ENCODE measurements at regions not wholly inside any gene's neighbourhood (a gene's known extent, or its start where the extent isn't known, plus 50 kb on each side); places are given as distances from the start of the nearest gene placed in this dataset.

- no peaks in the 10 kb centered on the region for H3K9me3 ChIP-seq (ENCODE audit: control insufficient read depth, low read length)
- no peaks in the 10 kb centered on the region for H3K4me1 ChIP-seq (ENCODE audit: control insufficient read depth, insufficient read depth, low read length)
- no peak overlapping the region for H3K4me3 ChIP-seq (ENCODE audit: low read length)
- H3K36me3 ChIP-seq (ENCODE audit: control insufficient read depth, insufficient read depth, low read length) = no peaks in the 10 kb centered on the region
- H3K9ac ChIP-seq (ENCODE audit: low read length) = no peak overlapping the region
- H3K27me3 ChIP-seq (ENCODE audit: control insufficient read depth, insufficient read depth, low read length) = no peaks in the 10 kb centered on the region
Measured at GRCh38 chr16:51436742-51437141, 285.7 kb upstream of the SALL1 start.

GRCh38 chr16:51434567-51435198 is 283.6 kb upstream of the SALL1 start:
- Histone ChIP-seq H3K27me3 (ENCODE audit: control insufficient read depth, insufficient read depth, low read length) (no peaks in the 10 kb centered on the region), H3K4me3 (ENCODE audit: low read length) (no peak overlapping the region), H3K36me3 (ENCODE audit: control insufficient read depth, insufficient read depth, low read length) (no peaks in the 10 kb centered on the region), H3K9me3 (ENCODE audit: control insufficient read depth, low read length) (no peaks in the 10 kb centered on the region), H3K9ac (ENCODE audit: low read length) (no peak overlapping the region), H3K4me1 (ENCODE audit: control insufficient read depth, insufficient read depth, low read length) (no peaks in the 10 kb centered on the region)

GRCh38 chr16:51433599-51433998 is 282.5 kb upstream of the SALL1 start:
- Histone ChIP-seq H3K36me3 (ENCODE audit: control insufficient read depth, insufficient read depth, low read length) (no peaks in the 10 kb centered on the region), H3K27me3 (ENCODE audit: control insufficient read depth, insufficient read depth, low read length) (no peaks in the 10 kb centered on the region), H3K9ac (ENCODE audit: low read length) (no peak overlapping the region), H3K4me3 (ENCODE audit: low read length) (no peak overlapping the region), H3K4me1 (ENCODE audit: control insufficient read depth, insufficient read depth, low read length) (no peaks in the 10 kb centered on the region), H3K9me3 (ENCODE audit: control insufficient read depth, low read length) (no peaks in the 10 kb centered on the region)

GRCh38 chr16:51431517-51432241 is 280.6 kb upstream of the SALL1 start:
- no peaks in the 10 kb centered on the region for H3K27me3 ChIP-seq (ENCODE audit: control insufficient read depth, insufficient read depth, low read length)
- no peaks in the 10 kb centered on the region for H3K9me3 ChIP-seq (ENCODE audit: control insufficient read depth, low read length)
- no peak overlapping the region for H3K4me3 ChIP-seq (ENCODE audit: low read length)
- no peaks in the 10 kb centered on the region for H3K36me3 ChIP-seq (ENCODE audit: control insufficient read depth, insufficient read depth, low read length)
- no peak overlapping the region for H3K9ac ChIP-seq (ENCODE audit: low read length)
- no peaks in the 10 kb centered on the region for H3K4me1 ChIP-seq (ENCODE audit: control insufficient read depth, insufficient read depth, low read length)

GRCh38 chr16:51430716-51431369 is 279.8 kb upstream of the SALL1 start:
- Histone ChIP-seq H3K36me3 (ENCODE audit: control insufficient read depth, insufficient read depth, low read length) (no peaks in the 10 kb centered on the region), H3K27me3 (ENCODE audit: control insufficient read depth, insufficient read depth, low read length) (no peaks in the 10 kb centered on the region), H3K4me3 (ENCODE audit: low read length) (no peak overlapping the region), H3K4me1 (ENCODE audit: control insufficient read depth, insufficient read depth, low read length) (no peaks in the 10 kb centered on the region), H3K9ac (ENCODE audit: low read length) (no peak overlapping the region), H3K9me3 (ENCODE audit: control insufficient read depth, low read length) (no peaks in the 10 kb centered on the region)

GRCh38 chr16:51429041-51429440 is 278.0 kb upstream of the SALL1 start:
- H3K9me3 ChIP-seq (ENCODE audit: control insufficient read depth, low read length) = no peaks in the 10 kb centered on the region
- H3K4me3 ChIP-seq (ENCODE audit: low read length) = no peak overlapping the region
- H3K4me1 ChIP-seq (ENCODE audit: control insufficient read depth, insufficient read depth, low read length) = no peaks in the 10 kb centered on the region
- no peaks in the 10 kb centered on the region for H3K36me3 ChIP-seq (ENCODE audit: control insufficient read depth, insufficient read depth, low read length)
- no peak overlapping the region for H3K9ac ChIP-seq (ENCODE audit: low read length)
- no peaks in the 10 kb centered on the region for H3K27me3 ChIP-seq (ENCODE audit: control insufficient read depth, insufficient read depth, low read length)

GRCh38 chr16:51427085-51427484 is 276.0 kb upstream of the SALL1 start:
- Histone ChIP-seq H3K9ac (ENCODE audit: low read length) (no peak overlapping the region), H3K4me1 (ENCODE audit: control insufficient read depth, insufficient read depth, low read length) (no peaks in the 10 kb centered on the region), H3K36me3 (ENCODE audit: control insufficient read depth, insufficient read depth, low read length) (no peaks in the 10 kb centered on the region), H3K9me3 (ENCODE audit: control insufficient read depth, low read length) (no peaks in the 10 kb centered on the region), H3K4me3 (ENCODE audit: low read length) (no peak overlapping the region), H3K27me3 (ENCODE audit: control insufficient read depth, insufficient read depth, low read length) (no peaks in the 10 kb centered on the region)

- Histone ChIP-seq H3K4me1 (ENCODE audit: control insufficient read depth, insufficient read depth, low read length) (no peaks in the 10 kb centered on the region), H3K36me3 (ENCODE audit: control insufficient read depth, insufficient read depth, low read length) (no peaks in the 10 kb centered on the region), H3K4me3 (ENCODE audit: low read length) (no peak overlapping the region), H3K9me3 (ENCODE audit: control insufficient read depth, low read length) (no peaks in the 10 kb centered on the region), H3K27me3 (ENCODE audit: control insufficient read depth, insufficient read depth, low read length) (no peaks in the 10 kb centered on the region), H3K9ac (ENCODE audit: low read length) (no peak overlapping the region)
Measured at GRCh38 chr16:51426276-51426675, 275.2 kb upstream of the SALL1 start.

GRCh38 chr16:51420247-51420646 is 269.2 kb upstream of the SALL1 start:
- no peaks in the 10 kb centered on the region for H3K4me1 ChIP-seq (ENCODE audit: control insufficient read depth, insufficient read depth, low read length)
- H3K9ac ChIP-seq (ENCODE audit: low read length) = no peak overlapping the region
- no peaks in the 10 kb centered on the region for H3K36me3 ChIP-seq (ENCODE audit: control insufficient read depth, insufficient read depth, low read length)
- no peaks in the 10 kb centered on the region for H3K27me3 ChIP-seq (ENCODE audit: control insufficient read depth, insufficient read depth, low read length)
- no peak overlapping the region for H3K4me3 ChIP-seq (ENCODE audit: low read length)
- no peaks in the 10 kb centered on the region for H3K9me3 ChIP-seq (ENCODE audit: control insufficient read depth, low read length)

GRCh38 chr16:51419768-51420167 is 268.7 kb upstream of the SALL1 start:
- Histone ChIP-seq H3K36me3 (ENCODE audit: control insufficient read depth, insufficient read depth, low read length) (no peaks in the 10 kb centered on the region), H3K9me3 (ENCODE audit: control insufficient read depth, low read length) (no peaks in the 10 kb centered on the region), H3K27me3 (ENCODE audit: control insufficient read depth, insufficient read depth, low read length) (no peaks in the 10 kb centered on the region), H3K4me3 (ENCODE audit: low read length) (no peak overlapping the region), H3K4me1 (ENCODE audit: control insufficient read depth, insufficient read depth, low read length) (no peaks in the 10 kb centered on the region), H3K9ac (ENCODE audit: low read length) (no peak overlapping the region)

GRCh38 chr16:51418258-51418657 is 267.2 kb upstream of the SALL1 start:
- Histone ChIP-seq H3K9ac (ENCODE audit: low read length) (no peak overlapping the region), H3K36me3 (ENCODE audit: control insufficient read depth, insufficient read depth, low read length) (no peaks in the 10 kb centered on the region), H3K4me1 (ENCODE audit: control insufficient read depth, insufficient read depth, low read length) (no peaks in the 10 kb centered on the region), H3K27me3 (ENCODE audit: control insufficient read depth, insufficient read depth, low read length) (no peaks in the 10 kb centered on the region), H3K4me3 (ENCODE audit: low read length) (no peak overlapping the region), H3K9me3 (ENCODE audit: control insufficient read depth, low read length) (no peaks in the 10 kb centered on the region)

GRCh38 chr16:51416926-51417325 is 265.9 kb upstream of the SALL1 start:
- Histone ChIP-seq H3K9ac (ENCODE audit: low read length) (no peak overlapping the region), H3K4me3 (ENCODE audit: low read length) (no peak overlapping the region), H3K36me3 (ENCODE audit: control insufficient read depth, insufficient read depth, low read length) (no peaks in the 10 kb centered on the region), H3K9me3 (ENCODE audit: control insufficient read depth, low read length) (no peaks in the 10 kb centered on the region), H3K4me1 (ENCODE audit: control insufficient read depth, insufficient read depth, low read length) (no peaks in the 10 kb centered on the region), H3K27me3 (ENCODE audit: control insufficient read depth, insufficient read depth, low read length) (no peaks in the 10 kb centered on the region)

All from mucosa of stomach (tissue), 1 donor.